Right lobe of liver (tissue), 6 donors: ENCODE measurements at regions not wholly inside any gene's neighbourhood (a gene's known extent, or its start where the extent isn't known, plus 50 kb on each side); places are given as distances from the start of the nearest gene placed in this dataset.

ENCODE experiments used
- ATAC-seq, 4 donors: fragments of 200-7000 bp; cut with Tn5 transposase; one replicate each; pipeline ENCODE4 v1.9.1; 2020; ENCODE audit warnings: mild to moderate bottlenecking in 4 of 4, moderate library complexity in 4 of 4
- DNase-seq, 3 donors: peaks; one replicate each; pipeline ENCODE4 v3.0.0-alpha.2; 2020
- H3K27ac ChIP-seq, 3 donors: fragments of 200-600 bp; one replicate each; pipeline ENCODE4 v1.8.0; 2022
- H3K27me3 ChIP-seq, 2 donors: fragments of 200-600 bp; one replicate each; pipeline ENCODE4 v1.8.0; 2022
- H3K36me3 ChIP-seq, 4 donors: fragments of 200-600 bp; sonication (generic) in 1 of 4; one replicate each; pipeline versions ENCODE4 v1.5.1 to v1.8.0; 2017 to 2022; ENCODE audit warnings: control low read depth in 1 of 4
- H3K4me1 ChIP-seq, 4 donors: fragments of 200-600 bp; sonication (generic) in 1 of 4; one replicate each; pipeline versions ENCODE4 v1.5.1 to v1.8.0; 2017 to 2022; ENCODE audit warnings: control low read depth in 1 of 4
- H3K4me3 ChIP-seq, 3 donors: fragments of 200-600 bp; one replicate each; pipeline ENCODE4 v1.8.0; 2022
- H3K9me3 ChIP-seq, 4 donors: fragments of 200-600 bp; sonication (generic) in 1 of 4; one replicate each; pipeline versions ENCODE4 v1.5.1 to v1.8.0; 2017 to 2022; ENCODE audit warnings: control low read depth in 1 of 4
- POLR2A ChIP-seq: fragments of 450-650 bp; IDR thresholded peaks from one replicate; pipeline ENCODE4 v1.6.1; 2017; ENCODE audit warnings: antibody characterized with exemption, mild to moderate bottlenecking
- WGBS: methylation state at CpG from one replicate; pipeline ENCODE4 v1.1.6; 2018; ENCODE audit warnings: low coverage, low lambda C conversion rate; ENCODE audit not compliant: insufficient coverage; ENCODE audit errors: missing lambda C conversion rate; 5-methylcytosine and 5-hydroxymethylcytosine counted together
- intact Hi-C, 2 donors: fragments of 100-400 bp; cut with DNase I; formaldehyde crosslinking; loops; one replicate each; pipeline versions ENCODE4 v1.11.2 to v1.14.1; 2022
- TF ChIP-seq, protein P1 (sequence below), 4 donors: fragments of 200-600 bp in 3 of 4; fragments of 450-650 bp in 1 of 4; IDR thresholded peaks; one replicate each; pipeline versions ENCODE4 v1.5.1 to v1.8.0; 2016 to 2022; ENCODE audit warnings: antibody characterized with exemption in 4 of 4, mild to moderate bottlenecking in 2 of 4
- donor health status: DM: no; HTN: yes; CAD: no.
- donor health status: DM: no; HTN: no; CAD: no.
- donor health status: DM: no; HTN: no; CAD: no.
- donor health status: DM: no; HTN: yes; CAD: no.
- donor health status: DM: no; HTN: yes; CAD: no.

DNA sequence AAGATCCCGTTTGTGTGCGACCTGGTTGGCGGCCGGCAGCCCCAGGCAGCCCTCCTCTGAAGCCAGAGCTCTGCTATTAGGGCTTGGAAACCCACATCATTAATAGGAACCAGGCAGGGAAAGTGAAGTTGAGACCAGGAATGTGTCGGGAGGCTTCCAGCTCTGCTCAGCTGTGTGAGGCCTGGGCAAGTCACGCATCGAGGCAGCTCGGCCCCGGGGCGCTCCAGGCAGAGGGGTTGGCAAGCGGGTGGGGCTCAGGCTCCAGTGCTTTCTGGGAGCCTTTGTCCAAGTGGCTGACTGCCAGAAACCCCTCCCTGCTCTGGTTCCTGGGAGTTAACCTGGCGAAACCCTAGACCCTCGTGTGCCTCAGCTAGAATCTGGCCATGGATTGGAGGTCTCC, 1151.7 kb downstream of the VRK1 start:
- H3K9me3 ChIP-seq: no peaks in the 10 kb centered on the region
- H3K36me3 ChIP-seq: no peaks in the 10 kb centered on the region
- DNase-seq (no peak), ATAC-seq (no peak)
- H3K27ac ChIP-seq: no peak overlapping the region
- TF ChIP-seq, protein P1, sequence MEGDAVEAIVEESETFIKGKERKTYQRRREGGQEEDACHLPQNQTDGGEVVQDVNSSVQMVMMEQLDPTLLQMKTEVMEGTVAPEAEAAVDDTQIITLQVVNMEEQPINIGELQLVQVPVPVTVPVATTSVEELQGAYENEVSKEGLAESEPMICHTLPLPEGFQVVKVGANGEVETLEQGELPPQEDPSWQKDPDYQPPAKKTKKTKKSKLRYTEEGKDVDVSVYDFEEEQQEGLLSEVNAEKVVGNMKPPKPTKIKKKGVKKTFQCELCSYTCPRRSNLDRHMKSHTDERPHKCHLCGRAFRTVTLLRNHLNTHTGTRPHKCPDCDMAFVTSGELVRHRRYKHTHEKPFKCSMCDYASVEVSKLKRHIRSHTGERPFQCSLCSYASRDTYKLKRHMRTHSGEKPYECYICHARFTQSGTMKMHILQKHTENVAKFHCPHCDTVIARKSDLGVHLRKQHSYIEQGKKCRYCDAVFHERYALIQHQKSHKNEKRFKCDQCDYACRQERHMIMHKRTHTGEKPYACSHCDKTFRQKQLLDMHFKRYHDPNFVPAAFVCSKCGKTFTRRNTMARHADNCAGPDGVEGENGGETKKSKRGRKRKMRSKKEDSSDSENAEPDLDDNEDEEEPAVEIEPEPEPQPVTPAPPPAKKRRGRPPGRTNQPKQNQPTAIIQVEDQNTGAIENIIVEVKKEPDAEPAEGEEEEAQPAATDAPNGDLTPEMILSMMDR (IDR thresholded peaks at IDR 0.05): no peak
- TF ChIP-seq POLR2A: no peak
- H3K27me3 ChIP-seq: no peaks in the 10 kb centered on the region
- no peak overlapping the region for H3K4me3 ChIP-seq
- intact Hi-C loops: no loop called here
- WGBS: 0% methylated on average over 3 of the region's 13 CpGs
- no peaks in the 10 kb centered on the region for H3K4me1 ChIP-seq

DNA sequence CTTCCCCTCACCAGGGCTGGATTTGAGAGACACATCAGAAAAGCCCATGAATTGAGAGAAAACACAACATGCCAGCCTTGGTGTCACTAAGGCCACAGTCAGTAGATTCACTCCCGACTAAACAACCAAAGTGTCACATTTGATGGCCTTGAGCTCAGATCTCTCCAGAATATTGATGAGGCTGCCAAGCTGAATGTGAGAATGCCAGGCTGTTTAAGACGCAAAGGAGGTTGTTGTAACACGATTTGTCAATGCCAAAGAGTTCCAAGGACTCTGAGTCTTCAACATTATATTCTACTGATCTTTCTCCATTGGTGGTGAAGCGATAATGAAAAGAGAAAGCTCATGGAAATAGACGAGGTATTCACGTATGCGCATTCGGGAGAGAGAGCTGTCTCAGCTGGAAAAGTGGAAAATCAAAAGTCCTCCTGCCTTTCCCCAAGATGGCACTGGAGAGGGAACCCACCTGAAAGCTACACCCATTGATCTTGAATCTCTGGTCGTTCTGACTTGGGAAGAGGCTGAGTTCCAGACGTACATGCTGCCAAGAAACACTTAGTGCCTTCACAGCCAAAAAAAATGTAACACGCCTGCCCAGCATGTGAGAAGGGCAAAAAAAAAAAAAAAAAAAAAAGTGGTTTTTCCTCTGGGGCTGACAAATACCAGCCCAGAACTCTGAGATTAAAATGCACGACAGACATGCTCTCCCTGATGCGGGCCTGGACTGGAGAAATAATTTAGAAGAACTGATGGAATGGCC, 1159.6 kb downstream of the VRK1 start:
- DNase-seq (no peak), ATAC-seq (no peak)
- Histone ChIP-seq H3K4me1 (no peaks in the 10 kb centered on the region), H3K36me3 (no peaks in the 10 kb centered on the region), H3K9me3 (no peaks in the 10 kb centered on the region), H3K27ac (no peak overlapping the region), H3K27me3 (no peaks in the 10 kb centered on the region), H3K4me3 (no peak overlapping the region)
- no peak for TF ChIP-seq POLR2A
- TF ChIP-seq, protein P1 (IDR thresholded peaks at IDR 0.05): no peak
- intact Hi-C loops: no loop called here
- WGBS: 53% methylated on average over 12 of the region's 13 CpGs

- Histone ChIP-seq H3K27me3 (no peaks in the 10 kb centered on the region), H3K4me1 (no peaks in the 10 kb centered on the region), H3K4me3 (no peak overlapping the region), H3K9me3 (no peaks in the 10 kb centered on the region), H3K36me3 (no peaks in the 10 kb centered on the region), H3K27ac (no peak overlapping the region)
- DNase-seq (no peak), ATAC-seq (no peak)
- TF ChIP-seq, protein P1 (IDR thresholded peaks at IDR 0.05): no peak
- no peak for TF ChIP-seq POLR2A
- WGBS: 60% methylated on average over 4 of the region's 4 CpGs
- intact Hi-C loops: no loop called here
These were observed 1162.1 kb downstream of the VRK1 start for GRCh38 chr14:97959251-97959650.

DNA sequence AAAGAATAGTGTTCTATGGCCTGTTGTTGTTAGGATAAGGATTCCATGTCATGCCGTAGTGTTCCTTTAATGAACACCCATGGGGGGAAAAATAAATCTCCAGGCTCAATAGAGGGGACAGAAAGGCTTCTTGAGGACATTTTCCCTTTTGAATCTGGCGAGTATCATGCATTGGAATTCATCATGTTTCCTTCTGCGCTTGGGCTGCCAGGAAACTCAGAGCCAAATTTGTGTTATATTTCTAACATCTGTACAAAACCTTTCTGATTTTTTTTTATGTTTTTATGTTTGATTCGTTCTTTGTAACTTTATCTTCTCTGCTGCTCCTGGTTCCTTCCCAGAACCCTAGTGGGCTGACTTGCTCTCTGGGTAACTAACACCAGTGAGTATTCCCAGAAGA, 1163.3 kb downstream of the VRK1 start:
- Histone ChIP-seq H3K36me3 (no peaks in the 10 kb centered on the region), H3K4me1 (no peaks in the 10 kb centered on the region), H3K27ac (no peak overlapping the region), H3K27me3 (no peaks in the 10 kb centered on the region), H3K9me3 (no peaks in the 10 kb centered on the region), H3K4me3 (no peak overlapping the region)
- DNase-seq (no peak), ATAC-seq (no peak)
- TF ChIP-seq, protein P1 (IDR thresholded peaks at IDR 0.05): no peak
- WGBS: 59% methylated on average over 4 of the region's 4 CpGs
- intact Hi-C loops: no loop called here
